SU-DHL-6 (cell line): ENCODE measurements at regions not wholly inside any gene's neighbourhood (a gene's known extent, or its start where the extent isn't known, plus 50 kb on each side); places are given as distances from the start of the nearest gene placed in this dataset.

Experiments
- EZH2phosphoT487 ChIP-seq: fragments of 200-600 bp; sonication (generic), shearing (Covaris generic); conservative IDR thresholded peaks from 2 replicates; pipeline ENCODE4 v1.6.1; 2018; ENCODE audit warnings: mild to moderate bottlenecking, antibody characterized with exemption, low read length, moderate library complexity, mixed read lengths
- TF ChIP-seq, protein P1 (sequence below): fragments of 200-600 bp; sonication (generic); IDR thresholded peaks from one replicate; pipeline ENCODE4 v1.5.1; 2017; ENCODE audit warnings: antibody characterized with exemption, mild to moderate bottlenecking, low read length, moderate library complexity; ENCODE audit not compliant: insufficient read depth, poor library complexity, severe bottlenecking

DNA sequence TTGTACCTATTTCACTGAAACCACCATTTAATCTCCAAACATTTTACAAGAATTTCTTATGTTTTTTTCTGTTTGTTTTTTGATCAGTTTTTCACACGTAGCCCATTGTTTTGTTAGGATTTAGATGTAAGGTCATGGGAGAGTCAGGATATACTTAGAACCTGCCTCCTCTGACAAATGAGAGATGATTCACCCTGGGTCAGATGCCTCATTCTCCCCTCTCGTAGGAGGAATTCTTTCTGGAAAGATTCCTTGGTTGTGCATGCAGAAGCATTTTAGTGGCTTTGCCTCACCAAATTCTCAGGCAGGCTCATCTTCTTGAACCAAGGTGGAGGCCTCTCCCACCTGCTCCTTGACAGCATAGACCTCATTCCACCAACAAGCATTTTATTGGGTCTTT, 599.3 kb downstream of the SPRY1 start:
- TF ChIP-seq, protein P1, sequence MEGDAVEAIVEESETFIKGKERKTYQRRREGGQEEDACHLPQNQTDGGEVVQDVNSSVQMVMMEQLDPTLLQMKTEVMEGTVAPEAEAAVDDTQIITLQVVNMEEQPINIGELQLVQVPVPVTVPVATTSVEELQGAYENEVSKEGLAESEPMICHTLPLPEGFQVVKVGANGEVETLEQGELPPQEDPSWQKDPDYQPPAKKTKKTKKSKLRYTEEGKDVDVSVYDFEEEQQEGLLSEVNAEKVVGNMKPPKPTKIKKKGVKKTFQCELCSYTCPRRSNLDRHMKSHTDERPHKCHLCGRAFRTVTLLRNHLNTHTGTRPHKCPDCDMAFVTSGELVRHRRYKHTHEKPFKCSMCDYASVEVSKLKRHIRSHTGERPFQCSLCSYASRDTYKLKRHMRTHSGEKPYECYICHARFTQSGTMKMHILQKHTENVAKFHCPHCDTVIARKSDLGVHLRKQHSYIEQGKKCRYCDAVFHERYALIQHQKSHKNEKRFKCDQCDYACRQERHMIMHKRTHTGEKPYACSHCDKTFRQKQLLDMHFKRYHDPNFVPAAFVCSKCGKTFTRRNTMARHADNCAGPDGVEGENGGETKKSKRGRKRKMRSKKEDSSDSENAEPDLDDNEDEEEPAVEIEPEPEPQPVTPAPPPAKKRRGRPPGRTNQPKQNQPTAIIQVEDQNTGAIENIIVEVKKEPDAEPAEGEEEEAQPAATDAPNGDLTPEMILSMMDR, result no peak
- TF ChIP-seq EZH2phosphoT487, result no peak
